CD4-positive, alpha-beta memory T cell (primary cell): ENCODE measurements at regions not wholly inside any gene's neighbourhood (a gene's known extent, or its start where the extent isn't known, plus 50 kb on each side); places are given as distances from the start of the nearest gene placed in this dataset.

ENCODE experiments used
- CTCF ChIA-PET: fragments of 350-600 bp; sonication (Branson Sonifier 250); formaldehyde crosslinking; loops from one replicate; lab custom pipeline; 2021; ENCODE audit warnings: inconsistent platforms; ENCODE audit not compliant: partially characterized antibody; lab: Charles Lee
- POLR2A ChIA-PET: fragments of 350-600 bp; sonication (Branson Sonifier 250); formaldehyde crosslinking; loops from one replicate; lab custom pipeline; 2021; ENCODE audit not compliant: partially characterized antibody; lab: Charles Lee
- DNase-seq, 5 donors: peaks; one replicate each; pipeline versions ENCODE4 v3.0.0 to v3.0.0-alpha.2; 2020 to 2022; ENCODE audit warnings: mixed read lengths in 1 of 5
- H3K27ac ChIP-seq: one replicate; pipeline ENCODE4 v1.7.0; 2013; ENCODE audit warnings: low read depth, low read length
- H3K27me3 ChIP-seq: 2 replicates; pipeline ENCODE4 v1.7.0; 2013; ENCODE audit warnings: mild to moderate bottlenecking, low read length, moderate library complexity; ENCODE audit not compliant: insufficient read depth
- H3K36me3 ChIP-seq: 2 replicates; pipeline ENCODE4 v1.7.0; 2013; ENCODE audit warnings: mild to moderate bottlenecking, low read length, moderate library complexity; ENCODE audit not compliant: insufficient read depth
- H3K4me1 ChIP-seq: 2 replicates; pipeline ENCODE4 v1.7.0; 2013; ENCODE audit warnings: mild to moderate bottlenecking, low read length, moderate library complexity; ENCODE audit not compliant: insufficient read depth
- H3K4me3 ChIP-seq, 2 donors: one replicate each; pipeline ENCODE4 v1.7.0; 2013; ENCODE audit warnings: low read length in 2 of 2, mild to moderate bottlenecking in 1 of 2
- H3K9me3 ChIP-seq, 2 donors: one replicate each; pipeline ENCODE4 v1.7.0; 2013; ENCODE audit warnings: low read length in 2 of 2, control low read depth in 1 of 2; ENCODE audit not compliant: control insufficient read depth in 1 of 2
- H3K27ac Mint-ChIP-seq, 7 donors: one replicate each; pipeline ENCODE4 v1.8.0; 2020 to 2021; ENCODE audit warnings: mixed read lengths in 7 of 7, mild to moderate bottlenecking in 6 of 7, inconsistent platforms in 3 of 7, moderate library complexity in 3 of 7
- H3K27me3 Mint-ChIP-seq, 2 donors: one replicate each; pipeline ENCODE4 v1.8.0; 2020 to 2021; ENCODE audit warnings: mixed read lengths in 2 of 2
- H3K36me3 Mint-ChIP-seq, 2 donors: one replicate each; pipeline ENCODE4 v1.8.0; 2020 to 2021; ENCODE audit warnings: mixed read lengths in 2 of 2, inconsistent platforms in 1 of 2, mild to moderate bottlenecking in 1 of 2
- H3K4me1 Mint-ChIP-seq, 4 donors: one replicate each; pipeline ENCODE4 v1.8.0; 2020 to 2021; ENCODE audit warnings: mixed read lengths in 4 of 4, mild to moderate bottlenecking in 1 of 4
- H3K4me3 Mint-ChIP-seq, 8 donors: one replicate each; pipeline ENCODE4 v1.8.0; 2020 to 2021; ENCODE audit warnings: mixed read lengths in 8 of 8, mild to moderate bottlenecking in 7 of 8, moderate library complexity in 6 of 8, inconsistent platforms in 3 of 8
- H3K9me3 Mint-ChIP-seq, 8 donors: one replicate each; pipeline ENCODE4 v1.8.0; 2020 to 2021; ENCODE audit warnings: mixed read lengths in 8 of 8, mild to moderate bottlenecking in 5 of 8, inconsistent platforms in 3 of 8, moderate library complexity in 1 of 8
- intact Hi-C: fragments of 100-400 bp; cut with micrococcal nuclease; formaldehyde crosslinking; loops from one replicate; pipeline ENCODE4 v1.15.1; 2023

DNA sequence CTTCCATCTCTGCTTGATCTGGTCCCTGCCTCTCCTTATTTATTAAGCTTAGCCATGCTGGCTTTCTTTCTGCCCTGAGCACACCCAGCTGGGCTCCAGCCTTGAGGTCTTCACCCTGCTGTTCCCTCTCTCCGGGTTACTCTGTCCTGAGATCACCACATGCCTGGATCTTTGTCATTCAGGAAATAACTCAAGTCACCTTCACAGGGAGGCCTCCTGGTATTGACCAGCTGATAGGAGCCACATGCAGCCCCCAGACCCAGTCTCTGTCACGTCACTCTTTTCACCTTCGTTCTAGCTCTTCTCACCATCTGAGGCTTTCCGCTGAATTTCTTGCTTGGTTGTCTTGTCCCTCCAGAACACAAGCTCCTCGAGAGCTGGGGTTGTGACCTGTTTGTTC, 114.4 kb downstream of the TSN start:
- H3K4me3 Mint-ChIP-seq = no peak overlapping the region
- Histone ChIP-seq H3K4me3 (no peak overlapping the region), H3K36me3 (no peaks in the 10 kb centered on the region), H3K27me3 (no peaks in the 10 kb centered on the region), H3K9me3 (no peaks in the 10 kb centered on the region), H3K4me1 (no peaks in the 10 kb centered on the region), H3K27ac (no peak overlapping the region)
- H3K4me1 Mint-ChIP-seq = no peaks in the 10 kb centered on the region
- H3K9me3 Mint-ChIP-seq = no peaks in the 10 kb centered on the region
- POLR2A ChIA-PET = no interaction called here
- intact Hi-C loops = no loop called here
- H3K27ac Mint-ChIP-seq = no peak overlapping the region
- no peak for DNase-seq
- no peaks in the 10 kb centered on the region for H3K36me3 Mint-ChIP-seq
- CTCF ChIA-PET = no interaction called here
- H3K27me3 Mint-ChIP-seq = peaks cover 7 to 14% of the 10 kb centered on the region in 2 donors

DNA sequence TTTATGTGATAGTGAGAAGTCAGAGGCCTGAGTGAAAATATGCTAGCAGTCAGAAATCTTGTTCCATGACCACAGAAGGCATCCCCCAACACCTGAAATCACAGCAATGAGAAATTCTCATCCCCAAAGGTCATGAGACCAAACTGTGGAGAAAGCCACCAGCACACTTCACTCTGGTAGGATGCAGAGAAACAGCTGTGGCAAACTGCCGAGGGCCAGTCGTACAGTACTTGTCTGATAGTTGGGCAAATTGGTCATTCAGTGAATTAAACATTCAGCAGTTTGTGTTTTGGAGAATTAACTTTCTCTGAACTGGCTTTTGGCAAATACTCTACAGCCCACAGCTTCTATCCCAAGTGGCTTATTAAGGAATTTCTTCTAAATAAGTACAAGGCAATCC, 117.2 kb downstream of the TSN start:
- no peaks in the 10 kb centered on the region for H3K4me1 ChIP-seq
- no peak overlapping the region for H3K27ac Mint-ChIP-seq
- no peaks in the 10 kb centered on the region for H3K9me3 ChIP-seq
- no peaks in the 10 kb centered on the region for H3K27me3 ChIP-seq
- no peaks in the 10 kb centered on the region for H3K36me3 Mint-ChIP-seq
- CTCF ChIA-PET = no interaction called here
- POLR2A ChIA-PET = no interaction called here
- DNase-seq = no peak
- H3K36me3 ChIP-seq = no peaks in the 10 kb centered on the region
- intact Hi-C loops = no loop called here
- no peak overlapping the region for H3K4me3 ChIP-seq
- no peak overlapping the region for H3K4me3 Mint-ChIP-seq
- no peaks in the 10 kb centered on the region for H3K4me1 Mint-ChIP-seq
- no peak overlapping the region for H3K27ac ChIP-seq
- H3K9me3 Mint-ChIP-seq = no peaks in the 10 kb centered on the region
- peaks cover 7 to 12% of the 10 kb centered on the region in 2 donors for H3K27me3 Mint-ChIP-seq

DNA sequence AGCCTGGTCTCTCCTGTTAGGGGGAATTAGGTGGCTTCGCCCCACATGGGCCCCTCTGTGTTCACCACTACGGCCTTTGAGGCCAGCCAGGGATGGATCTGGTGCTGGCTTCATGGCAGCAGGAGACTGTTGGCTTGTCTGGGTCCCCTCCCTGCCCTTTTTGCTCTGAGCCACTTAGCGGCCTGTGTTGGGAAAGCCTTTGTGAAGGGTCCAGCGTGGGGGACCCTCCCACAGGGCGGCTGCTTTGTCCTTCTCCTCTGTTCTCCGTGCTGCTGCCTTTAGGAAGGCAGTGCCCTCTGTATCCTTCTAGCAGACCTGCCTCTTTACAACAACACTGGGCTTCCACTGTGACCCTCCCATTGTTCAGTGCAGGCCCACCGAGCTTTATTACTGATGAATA, 118.4 kb downstream of the TSN start:
- peaks cover 10 to 13% of the 10 kb centered on the region in 2 donors for H3K27me3 Mint-ChIP-seq
- H3K4me3 Mint-ChIP-seq = no peak overlapping the region
- Histone ChIP-seq H3K4me1 (no peaks in the 10 kb centered on the region), H3K27ac (no peak overlapping the region), H3K4me3 (no peak overlapping the region), H3K9me3 (no peaks in the 10 kb centered on the region), H3K36me3 (no peaks in the 10 kb centered on the region), H3K27me3 (no peaks in the 10 kb centered on the region)
- no peaks in the 10 kb centered on the region for H3K4me1 Mint-ChIP-seq
- no peaks in the 10 kb centered on the region for H3K9me3 Mint-ChIP-seq
- DNase-seq = no peak
- H3K36me3 Mint-ChIP-seq = no peaks in the 10 kb centered on the region
- H3K27ac Mint-ChIP-seq = no peak overlapping the region
- POLR2A ChIA-PET = no interaction called here
- intact Hi-C loops = no loop called here
- CTCF ChIA-PET = interaction anchor here (0.6 kb wide), 1 partner anchor 15 kb away, joined by 5 read pairs; no protein-coding TSS in a partner anchor

DNA sequence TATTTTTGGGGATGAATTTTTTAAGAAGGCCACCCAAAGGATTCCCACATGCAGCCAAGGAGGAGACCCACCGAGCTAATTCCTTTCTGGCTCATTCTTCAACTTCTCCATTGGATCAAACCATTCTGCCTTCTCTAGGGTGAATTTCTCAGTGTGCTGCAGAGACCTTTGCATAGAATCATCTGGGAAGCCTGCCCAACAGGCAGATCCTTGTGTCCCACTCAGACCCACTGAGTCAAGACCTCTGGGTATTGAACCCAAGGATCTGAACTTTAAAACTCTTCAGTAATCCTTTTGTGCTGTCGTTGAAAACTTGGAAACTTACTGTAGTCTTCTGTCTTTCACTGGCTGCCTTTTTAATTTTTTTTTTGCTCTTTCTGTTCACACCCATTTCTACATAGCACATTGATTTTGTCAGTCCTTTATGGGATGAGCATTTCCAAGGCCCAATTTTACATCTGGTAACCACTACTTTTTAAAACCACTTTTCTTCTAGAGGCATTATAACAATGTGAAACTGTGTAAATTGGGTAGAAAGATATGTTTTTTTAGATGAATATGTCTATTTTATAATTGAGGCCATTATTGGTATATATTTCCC, 120.2 kb downstream of the TSN start:
- Mint-ChIP-seq H3K4me1 (no peaks in the 10 kb centered on the region), H3K4me3 (no peak overlapping the region), H3K27me3 (peaks cover 7 to 12% of the 10 kb centered on the region in 2 donors), H3K27ac (peak overlapping the region in 1 of 7 donors; percentile 33), H3K36me3 (no peaks in the 10 kb centered on the region), H3K9me3 (no peaks in the 10 kb centered on the region)
- Histone ChIP-seq H3K9me3 (no peaks in the 10 kb centered on the region), H3K27ac (no peak overlapping the region), H3K27me3 (no peaks in the 10 kb centered on the region), H3K36me3 (no peaks in the 10 kb centered on the region), H3K4me1 (no peaks in the 10 kb centered on the region), H3K4me3 (no peak overlapping the region)
- ChIA-PET POLR2A (no interaction called here), CTCF (no interaction called here)
- no peak for DNase-seq
- intact Hi-C loops = no loop called here

DNA sequence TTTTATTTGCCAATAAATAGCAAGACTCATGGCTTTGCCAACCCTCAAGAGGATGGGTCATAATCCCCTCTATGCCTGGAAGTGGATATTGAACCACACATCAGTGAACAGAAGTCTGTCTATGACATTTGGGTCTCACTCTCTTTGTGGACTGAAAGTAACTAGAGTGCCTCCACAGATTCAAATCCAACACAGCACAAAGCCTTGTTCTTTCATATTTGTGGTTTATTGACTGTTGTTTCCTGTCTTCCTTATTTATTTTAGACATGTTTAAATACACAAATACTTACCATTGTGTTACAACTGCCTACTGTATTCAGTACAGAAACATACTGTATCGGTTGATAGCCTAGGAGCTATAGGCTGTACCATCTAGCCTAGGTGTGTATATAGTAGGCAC, 121.9 kb downstream of the TSN start:
- Mint-ChIP-seq H3K27me3 (peaks cover 15 to 16% of the 10 kb centered on the region in 2 donors), H3K4me3 (no peak overlapping the region), H3K9me3 (peaks cover 0 to 4% (median 0%) of the 10 kb centered on the region in 8 donors), H3K27ac (no peak overlapping the region), H3K4me1 (no peaks in the 10 kb centered on the region), H3K36me3 (no peaks in the 10 kb centered on the region)
- H3K4me3 ChIP-seq = no peak overlapping the region
- H3K9me3 ChIP-seq = no peaks in the 10 kb centered on the region
- H3K27ac ChIP-seq = no peak overlapping the region
- POLR2A ChIA-PET = no interaction called here
- no peaks in the 10 kb centered on the region for H3K27me3 ChIP-seq
- CTCF ChIA-PET = no interaction called here
- intact Hi-C loops = no loop called here
- no peaks in the 10 kb centered on the region for H3K36me3 ChIP-seq
- H3K4me1 ChIP-seq = no peaks in the 10 kb centered on the region
- no peak for DNase-seq

DNA sequence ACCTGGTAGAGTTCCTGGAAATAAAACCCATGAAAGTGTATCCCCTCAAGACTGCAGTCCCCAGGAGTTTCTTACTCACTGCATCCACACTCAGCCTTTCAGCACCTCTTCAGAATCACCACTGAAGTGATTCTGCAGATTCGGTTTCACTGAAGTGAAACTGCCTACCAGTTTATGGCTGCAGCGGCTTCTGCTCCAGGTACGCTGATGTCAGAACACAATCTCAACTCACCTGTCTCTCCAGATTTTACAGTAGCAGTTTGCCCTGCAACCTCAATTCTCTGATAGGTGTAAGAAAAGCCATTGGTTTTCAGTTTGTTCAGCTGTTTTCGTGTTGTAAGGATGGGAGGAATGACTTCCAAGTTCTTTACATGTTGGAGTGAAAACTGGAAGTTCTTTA, 124.8 kb downstream of the TSN start:
- no peak overlapping the region for H3K27ac ChIP-seq
- H3K4me1 ChIP-seq = no peaks in the 10 kb centered on the region
- H3K4me3 ChIP-seq = no peak overlapping the region
- Mint-ChIP-seq H3K36me3 (no peaks in the 10 kb centered on the region), H3K27ac (no peak overlapping the region), H3K9me3 (peaks cover 0 to 4% (median 0%) of the 10 kb centered on the region in 8 donors), H3K4me3 (no peak overlapping the region), H3K27me3 (peaks cover 15 to 17% of the 10 kb centered on the region in 2 donors), H3K4me1 (no peaks in the 10 kb centered on the region)
- CTCF ChIA-PET = no interaction called here
- POLR2A ChIA-PET = no interaction called here
- DNase-seq = no peak
- H3K27me3 ChIP-seq = no peaks in the 10 kb centered on the region
- no peaks in the 10 kb centered on the region for H3K9me3 ChIP-seq
- intact Hi-C loops = no loop called here
- no peaks in the 10 kb centered on the region for H3K36me3 ChIP-seq

DNA sequence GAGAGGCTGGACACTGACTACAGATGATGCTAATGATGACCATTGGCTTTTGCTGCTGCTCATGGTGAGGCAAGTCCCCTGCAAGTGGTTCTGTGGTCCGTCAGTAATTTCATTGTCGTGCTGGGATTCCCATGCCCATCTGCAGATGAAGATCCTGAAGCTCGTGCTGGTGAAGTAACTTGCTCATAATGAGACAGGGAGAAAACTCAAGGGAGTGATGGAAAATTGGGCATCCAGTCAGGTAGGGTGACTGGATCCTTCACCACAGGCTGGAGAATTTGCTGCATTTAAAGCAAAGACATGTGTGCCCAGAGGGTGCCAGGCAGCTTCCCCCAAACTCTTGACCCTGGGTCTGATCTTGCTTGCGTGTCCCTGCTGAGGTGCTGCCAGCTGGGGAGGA, 125.6 kb downstream of the TSN start:
- H3K4me3 Mint-ChIP-seq = no peak overlapping the region
- Histone ChIP-seq H3K36me3 (no peaks in the 10 kb centered on the region), H3K27me3 (no peaks in the 10 kb centered on the region), H3K27ac (no peak overlapping the region), H3K4me1 (no peaks in the 10 kb centered on the region), H3K9me3 (no peaks in the 10 kb centered on the region), H3K4me3 (no peak overlapping the region)
- CTCF ChIA-PET = no interaction called here
- DNase-seq = no peak
- peaks cover 0 to 4% (median 0%) of the 10 kb centered on the region in 8 donors for H3K9me3 Mint-ChIP-seq
- H3K36me3 Mint-ChIP-seq = no peaks in the 10 kb centered on the region
- no peaks in the 10 kb centered on the region for H3K4me1 Mint-ChIP-seq
- H3K27me3 Mint-ChIP-seq = peaks cover 15 to 17% of the 10 kb centered on the region in 2 donors
- H3K27ac Mint-ChIP-seq = no peak overlapping the region
- POLR2A ChIA-PET = no interaction called here
- intact Hi-C loops = no loop called here

DNA sequence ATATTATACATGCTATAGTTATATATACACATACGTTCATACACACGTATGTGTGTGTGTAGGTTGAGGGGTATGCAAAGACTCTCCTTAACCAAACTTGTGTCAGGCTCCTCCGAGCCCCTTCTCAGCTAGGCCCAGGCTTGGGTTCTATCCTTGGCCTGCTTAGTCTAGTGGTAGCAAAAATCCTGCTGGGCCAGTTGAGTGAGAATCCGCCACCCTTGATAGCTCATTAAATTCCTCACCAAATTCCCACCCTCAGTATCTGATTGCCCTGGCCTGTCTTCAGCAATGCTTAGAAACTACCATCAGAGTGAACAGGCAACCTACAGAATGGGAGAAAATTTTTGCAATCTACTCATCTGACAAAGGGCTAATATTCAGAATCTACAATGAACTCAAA, 126.5 kb downstream of the TSN start:
- H3K36me3 Mint-ChIP-seq = no peaks in the 10 kb centered on the region
- POLR2A ChIA-PET = no interaction called here
- H3K27me3 Mint-ChIP-seq = peaks cover 16 to 18% of the 10 kb centered on the region in 2 donors
- Histone ChIP-seq H3K4me1 (no peaks in the 10 kb centered on the region), H3K9me3 (no peaks in the 10 kb centered on the region), H3K4me3 (no peak overlapping the region), H3K27ac (no peak overlapping the region), H3K27me3 (no peaks in the 10 kb centered on the region), H3K36me3 (no peaks in the 10 kb centered on the region)
- no peak overlapping the region for H3K4me3 Mint-ChIP-seq
- intact Hi-C loops = no loop called here
- H3K9me3 Mint-ChIP-seq = peaks cover 0 to 4% (median 0%) of the 10 kb centered on the region in 8 donors
- H3K4me1 Mint-ChIP-seq = no peaks in the 10 kb centered on the region
- no peak for DNase-seq
- CTCF ChIA-PET = no interaction called here
- H3K27ac Mint-ChIP-seq = no peak overlapping the region
